GM19324 (cell line): ENCODE measurements at regions not wholly inside any gene's neighbourhood (a gene's known extent, or its start where the extent isn't known, plus 50 kb on each side); places are given as distances from the start of the nearest gene placed in this dataset.
"Not testable (repeated sequence)": the region's sequence is repeated elsewhere in the genome, so short reads cannot be mapped to it uniquely, and the experiment has no call there.

ENCODE experiments used
- ATAC-seq: cut with Tn5 transposase; IDR thresholded peaks from one replicate; pipeline ENCODE4 v1.9.1; 2021; ENCODE audit warnings: mild to moderate bottlenecking, moderate library complexity; ENCODE audit not compliant: unreplicated experiment, low FRiP score

DNA sequence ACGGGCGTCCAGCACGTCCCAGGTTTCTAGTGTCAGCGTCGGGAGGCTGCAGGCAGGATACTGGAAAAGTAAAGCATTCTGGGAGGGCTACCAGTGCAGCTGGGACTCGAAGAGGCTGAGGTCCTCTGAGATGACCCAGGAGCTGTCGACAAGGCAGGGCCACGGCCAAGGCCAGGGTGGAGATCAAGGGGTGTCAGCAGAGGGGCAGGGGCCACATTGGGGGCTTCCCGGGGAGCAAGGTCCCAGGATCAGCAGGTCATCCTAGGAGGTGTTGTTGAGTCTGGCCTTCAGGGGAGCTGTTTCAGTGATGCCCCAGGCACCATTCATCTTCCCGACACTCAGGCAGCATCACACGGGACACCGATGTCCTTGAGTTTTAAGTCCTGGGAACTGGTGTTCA is 377.8 kb upstream of the SFSWAP start:
- ATAC-seq = no peak

- ATAC-seq = no peak
These were observed 377.1 kb upstream of the SFSWAP start for GRCh38 chr12:131333621-131334440.

DNA sequence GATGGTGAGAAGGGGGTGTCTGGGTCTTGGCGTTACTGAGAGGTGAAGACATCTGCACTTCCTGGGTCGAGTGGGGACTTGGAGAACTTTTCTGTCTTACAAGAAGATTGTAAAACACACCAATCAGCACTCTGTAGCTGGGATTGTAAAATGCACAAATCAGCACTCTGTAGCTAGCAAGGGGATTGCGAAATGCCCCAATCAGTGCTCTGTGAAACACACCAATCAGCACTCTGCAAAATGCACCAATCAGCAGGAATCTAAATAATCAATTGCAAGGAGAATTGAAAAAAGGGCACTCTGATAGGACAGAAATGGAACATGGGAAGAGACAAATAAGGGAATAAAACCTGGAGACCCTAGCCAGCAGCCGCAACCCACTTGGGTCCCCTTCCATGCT is 376.1 kb upstream of the SFSWAP start:
- no peak for ATAC-seq

- no peak for ATAC-seq
These were observed 375.4 kb upstream of the SFSWAP start for GRCh38 chr12:131335456-131335855.

- ATAC-seq = not testable (repeated sequence)
These were observed 373.0 kb upstream of the SFSWAP start for GRCh38 chr12:131337861-131338260.

DNA sequence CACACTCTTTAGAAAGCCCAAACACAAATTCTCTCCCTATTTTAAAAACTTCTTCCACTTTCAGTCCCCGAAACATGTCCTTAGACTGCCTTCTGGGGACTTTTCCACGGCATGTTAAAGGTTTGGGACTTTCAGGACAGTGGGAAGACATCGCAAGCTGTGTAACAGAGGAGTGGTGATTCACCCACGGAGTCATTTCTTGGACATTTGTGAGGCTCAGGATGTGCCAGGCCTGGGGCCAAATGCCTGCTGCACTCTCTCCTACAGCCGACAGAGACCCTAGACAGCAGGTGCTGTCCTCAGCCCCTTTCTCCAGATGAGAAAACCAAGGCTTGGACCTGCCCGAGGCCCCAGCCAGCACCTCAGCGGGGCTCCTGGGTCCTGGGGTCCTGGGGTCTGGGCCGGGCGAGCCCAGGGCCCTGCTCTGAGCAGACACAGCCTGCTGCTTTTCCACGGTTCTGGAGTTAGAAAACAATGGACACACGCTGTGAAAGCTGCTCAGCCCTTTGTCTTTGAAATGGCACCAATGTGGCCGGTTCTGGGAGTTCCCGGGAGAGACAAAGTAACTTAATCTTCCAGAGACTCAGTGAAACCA is 370.2 kb upstream of the SFSWAP start:
- no peak for ATAC-seq

- ATAC-seq = not testable (repeated sequence)
These were observed 369.3 kb upstream of the SFSWAP start for GRCh38 chr12:131341608-131342007.

DNA sequence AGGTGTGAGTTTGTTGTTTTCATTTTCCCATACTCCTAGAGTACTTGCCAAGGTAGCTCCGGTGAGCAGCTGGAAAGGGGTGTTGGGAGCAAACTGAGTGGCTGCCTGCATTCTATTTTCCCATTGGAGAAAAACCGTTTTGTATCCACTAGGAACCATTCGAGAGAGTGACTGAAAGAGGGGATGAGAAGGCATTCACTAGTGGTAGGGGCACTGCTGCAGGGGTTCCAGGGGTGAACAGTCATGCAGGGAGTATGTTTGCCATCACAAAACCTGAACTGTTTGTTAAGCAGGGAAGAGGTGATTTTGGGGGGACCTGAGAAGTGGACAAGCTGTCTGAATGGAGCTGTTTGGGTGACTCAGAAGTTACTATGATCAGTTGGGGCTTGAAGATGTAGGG is 367.5 kb upstream of the SFSWAP start:
- ATAC-seq = not testable (repeated sequence)

GRCh38 chr12:131344715-131345520 is 366.0 kb upstream of the SFSWAP start:
- ATAC-seq = not testable (repeated sequence)

GRCh38 chr12:131345521-131346436 is 365.1 kb upstream of the SFSWAP start:
- ATAC-seq = no peak

- ATAC-seq = no peak
These were observed 364.1 kb upstream of the SFSWAP start for GRCh38 chr12:131346555-131347344.

GRCh38 chr12:131347345-131347714 is 363.6 kb upstream of the SFSWAP start:
- ATAC-seq = no peak

GRCh38 chr12:131347732-131348131 is 363.2 kb upstream of the SFSWAP start:
- no peak for ATAC-seq

DNA sequence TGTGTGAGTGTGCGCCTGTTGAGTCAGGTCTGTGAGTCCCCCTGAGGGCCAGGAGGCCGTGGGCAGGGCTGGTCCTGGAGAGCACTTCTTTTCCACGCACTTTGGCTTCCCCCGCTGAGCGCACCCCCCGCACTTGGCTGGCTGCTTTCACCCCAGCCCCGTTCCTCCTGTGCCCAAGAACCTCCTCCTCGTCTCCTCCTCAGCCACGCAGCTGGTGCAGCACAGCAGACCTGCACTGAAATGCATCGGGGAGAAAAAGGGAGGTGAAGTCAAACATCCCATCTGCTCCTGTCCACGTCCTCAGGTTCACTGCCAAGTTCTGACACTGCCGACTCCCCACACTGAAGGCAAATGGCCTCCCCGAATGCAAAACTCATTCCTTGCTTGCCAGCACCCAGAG is 362.7 kb upstream of the SFSWAP start:
- ATAC-seq = no peak

GRCh38 chr12:131348646-131349045 is 362.2 kb upstream of the SFSWAP start:
- no peak for ATAC-seq

DNA sequence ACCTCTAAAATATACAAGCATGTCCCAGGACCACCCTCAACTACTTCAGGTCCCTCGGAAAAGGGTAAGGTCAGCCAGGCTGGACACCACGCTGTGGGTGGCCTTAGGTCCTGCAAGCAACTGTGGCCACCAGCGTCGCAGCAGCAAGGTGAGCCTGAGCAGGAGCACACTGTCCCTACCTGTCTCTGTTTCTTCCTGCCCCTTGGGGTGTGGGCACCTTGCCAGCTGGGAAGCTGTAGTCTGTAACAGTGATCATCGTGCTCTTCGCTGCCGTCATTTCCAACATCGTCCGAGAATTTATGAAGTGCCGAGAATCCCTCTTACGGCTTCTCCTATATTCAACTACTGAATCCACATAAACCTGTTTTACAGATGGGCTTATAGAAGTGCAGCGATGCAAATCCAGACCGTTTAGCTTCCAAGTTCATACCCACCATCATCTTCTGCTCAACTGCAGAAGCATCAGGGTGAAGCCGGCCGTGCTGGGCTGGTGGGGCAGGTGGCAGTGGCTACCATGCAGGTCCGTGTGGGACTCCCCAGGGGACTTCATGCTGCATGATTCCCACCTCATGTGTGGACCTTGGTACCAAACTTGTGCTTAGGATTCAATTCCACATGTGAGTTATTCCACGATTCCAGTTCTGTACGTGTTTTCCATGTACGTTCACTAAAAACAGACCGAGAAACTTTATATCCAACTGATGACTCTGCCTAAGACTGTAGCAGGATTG is 361.3 kb upstream of the SFSWAP start:
- no peak for ATAC-seq

- no peak for ATAC-seq
These were observed 360.0 kb upstream of the SFSWAP start for GRCh38 chr12:131350943-131351318.

DNA sequence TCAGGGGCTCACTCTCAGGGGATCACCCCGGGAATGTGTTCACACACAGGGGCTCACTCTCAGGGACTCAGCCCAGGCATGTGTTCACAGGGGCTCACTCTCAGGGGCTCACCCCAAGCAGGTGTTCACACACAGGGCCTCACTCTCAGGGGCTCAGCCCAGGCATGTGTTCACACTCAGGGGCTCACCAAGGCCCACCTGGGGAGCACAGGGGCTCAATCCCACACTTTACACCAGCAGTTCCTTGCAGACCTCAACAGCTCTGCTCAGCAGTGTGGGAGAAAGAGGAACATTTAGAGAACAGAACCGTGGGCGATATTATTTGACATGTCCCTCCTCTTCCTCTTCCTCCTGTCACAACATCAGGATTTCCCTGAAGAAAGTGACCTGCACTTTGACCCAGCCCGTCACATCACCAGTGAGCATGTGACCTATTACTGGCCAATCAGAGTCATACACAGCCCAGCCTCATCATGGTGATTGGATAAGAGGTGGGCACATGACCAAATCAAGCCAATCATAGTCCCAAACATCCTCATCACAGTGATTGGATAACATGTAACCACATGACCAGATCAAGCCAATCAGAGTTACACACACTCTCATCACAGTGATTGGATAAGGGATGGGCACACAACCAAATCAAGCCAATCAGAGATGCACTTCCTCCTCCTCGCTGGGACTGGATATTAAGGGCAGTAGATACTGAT is 359.4 kb upstream of the SFSWAP start:
- no peak for ATAC-seq
